ENCODE measurements at regions not wholly inside any gene's neighbourhood (a gene's known extent, or its start where the extent isn't known, plus 50 kb on each side); places are given as distances from the start of the nearest gene placed in this dataset.

DNA sequence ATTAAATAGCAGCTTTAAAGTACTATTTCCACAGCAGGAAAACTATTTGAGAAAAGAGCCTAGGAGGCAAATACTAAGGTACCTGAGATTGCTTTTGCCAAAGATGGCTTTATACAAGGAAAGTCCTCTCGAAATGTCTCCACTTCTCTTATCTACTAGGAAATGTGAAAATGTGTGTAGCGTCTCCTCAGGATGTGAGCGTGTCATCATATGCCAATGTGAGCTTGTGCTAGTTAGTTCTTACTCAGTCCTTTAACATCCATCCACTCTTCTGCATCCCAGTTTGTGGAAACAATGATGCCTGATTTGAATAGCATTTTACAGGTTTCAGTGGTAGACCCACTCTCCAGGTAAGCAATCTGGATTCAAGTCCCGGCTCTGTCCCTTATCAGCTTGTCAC, 421.0 kb downstream of the DYNC2H1 start:
- no peak for DNase-seq

DNA sequence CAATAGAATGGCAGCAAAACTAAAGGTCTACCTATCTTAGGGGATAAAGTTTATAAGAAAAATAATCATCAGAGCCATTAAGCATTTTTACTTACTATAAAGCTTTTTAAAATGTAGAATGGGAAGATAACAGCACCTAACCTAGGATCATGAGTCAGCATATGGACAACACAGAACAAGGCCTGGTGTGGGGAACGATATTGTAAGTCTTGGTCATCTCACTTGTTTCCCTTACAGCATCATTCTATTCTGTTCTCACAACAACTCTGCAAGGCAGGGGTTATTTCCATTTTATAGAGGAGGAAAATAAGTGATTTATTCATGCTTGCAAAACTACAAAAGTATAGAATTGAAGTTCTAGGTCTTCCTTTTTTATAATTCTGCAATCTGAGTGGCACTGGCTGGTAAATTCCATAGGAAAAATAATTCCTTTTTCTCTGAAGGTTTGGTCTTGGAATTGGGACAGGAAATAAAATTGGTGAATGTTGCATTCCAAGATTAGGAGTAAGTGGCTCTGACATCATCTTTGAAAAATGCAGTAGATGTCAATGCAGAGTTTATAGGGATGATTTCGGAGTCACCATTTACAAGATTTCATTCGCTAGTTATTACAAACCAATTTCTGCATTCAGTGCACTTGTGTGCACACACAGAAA, 423.0 kb downstream of the DYNC2H1 start:
- no peak for DNase-seq

DNA sequence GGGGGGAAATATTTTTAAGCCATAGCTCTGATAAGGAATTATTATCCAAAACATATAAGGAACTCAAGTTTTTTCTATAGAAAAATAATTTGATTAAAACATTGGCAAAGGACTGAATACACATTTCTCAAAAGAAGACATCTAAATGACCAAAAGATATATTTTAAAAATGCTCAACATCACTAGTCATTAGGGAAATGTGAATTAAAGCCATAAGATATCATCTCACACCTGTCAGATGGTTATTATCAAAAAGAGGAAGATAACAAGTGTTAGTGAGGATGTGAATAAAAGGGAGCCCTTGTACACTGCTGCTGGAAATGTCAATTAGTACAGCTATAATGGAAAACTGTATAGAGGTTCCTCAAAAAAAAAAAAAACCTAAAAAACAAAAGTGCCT, 425.0 kb downstream of the DYNC2H1 start:
- no peak for DNase-seq

DNA sequence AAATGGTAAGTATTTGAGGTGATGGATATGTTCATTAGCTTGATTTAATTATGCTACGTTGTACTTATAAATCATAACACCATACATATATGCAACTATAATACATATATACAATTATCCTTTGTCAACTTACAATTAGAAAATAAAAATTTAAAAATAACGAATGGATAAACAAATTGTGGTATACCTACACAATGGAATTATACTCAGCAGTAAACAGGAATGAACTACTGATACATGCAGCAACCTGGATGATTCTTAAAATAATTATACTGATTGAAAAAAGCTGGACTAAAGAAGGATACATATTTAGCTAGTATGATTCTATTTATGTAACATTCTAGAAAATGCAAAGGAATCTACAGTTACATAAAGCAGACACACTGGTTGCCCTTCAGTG, 425.7 kb downstream of the DYNC2H1 start:
- DNase-seq, result no peak

DNA sequence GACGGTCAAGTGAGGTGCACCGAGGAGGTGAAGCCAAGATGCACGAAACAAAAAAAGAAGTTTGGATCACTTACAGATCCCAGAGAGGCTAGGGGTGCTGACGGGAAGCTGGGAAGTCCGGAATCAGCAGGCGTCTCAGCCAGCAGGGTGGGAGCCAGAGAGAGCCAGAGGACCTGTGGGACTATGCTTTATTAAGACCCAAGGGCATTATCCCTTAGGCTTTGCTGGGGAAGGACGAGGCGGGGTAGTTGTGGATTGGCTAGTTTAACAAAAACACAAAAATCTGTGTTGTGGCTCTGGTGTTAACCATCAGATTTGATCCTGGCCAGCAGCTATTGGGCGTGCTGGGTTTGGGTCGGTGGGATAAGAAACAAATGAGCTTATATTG, 427.1 kb downstream of the DYNC2H1 start:
- no peak for DNase-seq

DNA sequence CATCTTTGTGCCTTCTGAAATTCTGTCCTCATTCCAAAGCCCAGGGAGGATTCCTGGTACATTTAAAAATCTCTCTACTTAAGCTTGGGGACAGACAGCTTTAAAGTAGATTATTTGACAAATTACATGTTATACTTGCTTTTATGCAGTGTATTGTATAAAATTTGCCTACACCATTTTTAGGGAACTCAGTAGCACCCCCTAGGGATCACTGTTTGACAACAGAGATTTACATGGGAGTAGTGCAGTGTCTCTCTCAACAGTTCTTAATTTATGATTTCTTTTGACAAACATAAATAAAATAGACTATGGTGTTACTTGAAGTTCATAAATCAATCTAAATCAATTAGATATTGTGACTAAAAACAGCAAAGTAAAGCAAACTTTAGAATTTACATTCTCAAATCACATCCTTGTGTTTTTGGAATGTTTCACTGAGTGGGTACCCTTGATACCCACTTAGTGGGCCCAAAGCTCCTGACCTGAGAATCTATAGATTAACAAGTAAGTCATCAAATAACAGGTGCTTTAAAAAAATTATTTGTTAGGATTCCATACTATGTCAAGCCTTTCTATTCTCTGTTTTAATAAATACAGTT, 428.8 kb downstream of the DYNC2H1 start:
- no peak for DNase-seq

DNA sequence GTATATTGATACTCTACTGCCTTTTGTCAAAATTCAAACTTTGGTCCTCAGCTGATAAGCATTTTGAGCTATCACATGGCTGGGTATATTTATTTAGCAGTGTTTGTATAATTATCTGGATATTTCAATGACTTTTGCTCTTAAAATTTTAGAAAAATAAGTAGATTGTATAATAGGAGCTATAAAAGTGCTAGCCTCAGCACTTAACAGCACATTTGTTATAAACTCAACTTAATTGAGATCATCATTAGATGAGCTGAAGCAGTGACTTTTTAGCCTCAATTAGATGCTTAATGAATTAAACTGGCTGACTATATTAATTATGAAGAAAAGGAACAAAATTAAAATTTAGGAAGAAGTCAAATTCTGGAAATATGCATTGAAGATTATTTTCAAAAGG, 429.9 kb downstream of the DYNC2H1 start:
- no peak for DNase-seq

DNA sequence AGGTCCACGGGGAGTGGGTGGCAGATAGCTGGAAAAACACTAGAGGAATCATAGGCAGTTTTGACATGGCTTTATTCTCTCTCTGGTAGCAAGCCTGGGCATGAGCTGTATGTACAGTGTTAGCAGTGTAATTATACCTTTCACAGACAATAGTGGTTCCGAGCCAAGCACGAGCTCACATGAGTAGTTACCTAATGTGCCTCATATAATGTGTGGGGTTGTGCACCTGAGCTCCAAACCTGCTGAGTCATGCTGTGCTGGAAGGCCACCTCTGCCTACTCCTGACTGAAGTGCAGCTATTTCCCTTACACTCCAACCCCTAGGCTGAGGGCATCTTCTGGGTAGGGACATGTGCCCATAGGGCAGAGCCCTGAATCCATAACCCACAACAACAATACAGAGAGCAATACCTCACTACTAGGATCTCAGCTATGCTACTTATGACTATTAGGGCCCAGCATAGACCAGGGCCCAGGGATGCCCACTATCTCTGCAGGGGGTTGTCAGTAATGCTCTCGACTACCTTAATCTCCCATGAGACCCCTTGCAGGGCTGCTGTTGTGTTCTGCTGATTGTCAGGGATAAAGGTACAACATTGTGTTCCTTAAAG, 432.1 kb downstream of the DYNC2H1 start:
- DNase-seq, result no peak

DNA sequence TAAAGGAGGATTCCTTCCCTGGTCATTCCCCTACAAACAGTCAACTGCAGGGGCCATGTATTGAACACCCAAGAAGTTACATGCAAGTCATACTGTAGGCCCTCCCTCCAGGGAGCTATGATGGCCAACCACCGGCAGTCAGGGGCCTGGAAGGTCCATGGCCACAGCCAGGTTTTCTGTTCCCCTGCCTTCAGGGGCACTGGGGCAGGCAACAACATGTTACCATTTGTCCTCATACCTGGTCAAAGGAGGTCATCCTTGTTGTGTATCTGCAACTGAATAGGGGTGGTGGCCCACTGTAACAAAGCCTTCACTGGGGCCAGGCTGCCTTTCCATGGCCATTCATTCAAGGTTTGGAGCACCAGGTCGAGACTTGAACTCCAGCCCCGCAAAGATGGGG, 433.6 kb downstream of the DYNC2H1 start:
- no peak for DNase-seq

DNA sequence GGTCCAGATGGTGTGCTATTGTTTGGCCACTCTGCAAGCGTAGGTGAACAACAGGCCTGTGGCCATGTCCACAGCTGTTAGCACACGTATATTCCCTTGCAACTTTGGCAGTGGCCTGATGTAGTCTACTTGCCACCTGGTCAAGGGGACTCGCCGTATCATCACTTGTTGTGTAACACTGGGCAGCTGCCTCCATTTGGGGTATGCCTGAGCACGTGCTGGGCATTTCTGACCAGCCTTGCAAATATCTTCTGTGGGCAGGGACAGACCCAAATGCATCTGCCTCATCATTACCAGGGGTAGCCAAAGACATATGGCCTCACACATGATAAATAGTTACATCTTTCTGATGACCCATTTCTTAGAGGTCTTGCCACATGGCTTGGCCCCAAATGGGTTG, 434.2 kb downstream of the DYNC2H1 start:
- no peak for DNase-seq

DNA sequence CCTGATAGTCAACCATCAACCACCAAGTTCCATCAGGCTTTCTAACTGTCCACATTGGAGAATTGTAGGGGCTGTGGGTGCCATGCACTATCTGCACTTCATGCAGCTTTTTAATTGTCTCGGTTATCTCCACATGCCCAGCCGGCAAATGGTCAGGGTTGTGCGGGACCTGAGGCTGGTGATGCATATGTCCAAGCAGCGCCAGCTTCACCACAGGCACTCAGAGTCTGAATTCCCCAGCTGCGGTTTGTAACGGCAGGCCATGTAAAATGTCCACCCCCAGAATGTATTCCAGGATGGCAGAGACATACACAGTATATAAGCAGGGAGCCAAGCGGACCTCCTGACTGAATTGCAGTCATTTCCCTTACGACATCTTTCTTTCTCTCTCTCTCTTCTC, 435.6 kb downstream of the DYNC2H1 start:
- DNase-seq, result no peak

DNA sequence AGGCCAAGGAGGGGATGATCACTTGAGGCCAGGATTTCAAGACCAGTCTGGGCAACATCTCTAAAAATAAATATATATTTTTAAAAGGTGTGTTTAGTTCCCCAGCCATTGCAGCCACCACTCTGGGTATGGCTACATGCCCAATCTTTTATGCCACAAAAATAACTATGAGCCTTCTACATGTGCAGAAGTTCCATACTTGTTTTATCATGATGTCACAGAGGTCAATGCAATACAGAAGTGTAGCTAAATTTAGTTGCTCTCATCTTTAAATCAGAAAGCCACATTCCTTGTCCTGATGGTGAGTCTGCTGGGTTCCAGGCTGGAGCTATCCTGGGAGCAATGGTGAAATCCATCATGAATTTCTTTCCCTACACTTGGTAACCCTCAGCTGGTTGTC, 436.3 kb downstream of the DYNC2H1 start:
- DNase-seq, result no peak

DNA sequence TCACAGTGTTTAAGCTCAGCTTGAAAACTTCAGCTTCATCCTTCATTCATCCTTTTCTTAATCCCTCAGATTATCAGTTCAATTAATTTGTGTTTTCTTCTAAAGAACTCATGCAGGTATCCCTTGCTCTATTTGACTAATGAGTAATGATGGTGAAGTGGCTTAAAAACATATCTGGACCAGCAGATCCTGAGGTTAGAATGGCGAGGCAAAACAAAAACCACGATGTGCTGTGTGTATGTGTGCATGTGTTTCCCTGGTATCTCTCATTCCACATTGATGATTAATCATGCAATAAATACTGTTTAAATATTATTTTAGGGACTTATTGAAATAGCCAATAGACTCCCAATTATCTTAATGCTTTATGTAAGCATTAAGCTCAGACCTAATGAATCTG, 437.0 kb downstream of the DYNC2H1 start:
- DNase-seq, result no peak

DNA sequence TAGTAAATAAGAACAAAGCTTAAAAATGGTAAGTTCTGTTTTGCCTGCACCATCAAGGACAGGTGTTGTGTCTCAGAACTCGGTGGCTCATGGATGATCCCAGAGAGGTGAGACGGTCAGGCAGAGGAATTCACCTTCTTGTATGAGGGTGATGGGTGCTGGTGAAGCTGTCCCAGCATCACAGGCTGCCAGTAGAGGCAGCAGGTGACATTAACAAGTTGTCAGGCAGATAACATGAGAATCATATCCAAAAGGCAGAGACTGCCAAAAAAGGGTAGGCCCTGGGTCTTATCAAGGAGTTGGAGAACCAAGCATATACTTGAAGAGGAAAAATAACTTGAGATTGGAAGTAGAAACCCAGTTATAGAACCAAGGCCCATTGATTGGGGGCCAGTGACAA, 437.8 kb downstream of the DYNC2H1 start:
- DNase-seq, result no peak

DNA sequence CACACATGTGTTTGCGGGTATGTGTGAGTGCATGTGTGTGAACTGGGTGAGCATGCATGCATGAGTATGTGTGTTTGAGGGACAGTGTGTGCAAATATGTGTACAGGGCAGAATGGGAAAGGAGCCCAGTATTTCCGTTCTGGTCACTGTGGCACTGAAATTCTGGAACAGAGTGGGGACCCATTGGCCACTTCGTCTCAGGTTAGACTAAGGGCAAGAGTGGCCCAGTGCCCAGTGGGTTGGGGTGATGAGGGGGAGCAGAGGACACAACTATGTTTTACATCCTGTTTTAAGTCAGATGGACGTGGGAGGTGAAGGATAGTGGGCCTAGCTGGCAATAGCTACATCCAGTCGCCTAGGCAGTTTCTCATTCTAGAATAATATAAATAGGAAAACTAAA, 438.5 kb downstream of the DYNC2H1 start:
- no peak for DNase-seq

DNA sequence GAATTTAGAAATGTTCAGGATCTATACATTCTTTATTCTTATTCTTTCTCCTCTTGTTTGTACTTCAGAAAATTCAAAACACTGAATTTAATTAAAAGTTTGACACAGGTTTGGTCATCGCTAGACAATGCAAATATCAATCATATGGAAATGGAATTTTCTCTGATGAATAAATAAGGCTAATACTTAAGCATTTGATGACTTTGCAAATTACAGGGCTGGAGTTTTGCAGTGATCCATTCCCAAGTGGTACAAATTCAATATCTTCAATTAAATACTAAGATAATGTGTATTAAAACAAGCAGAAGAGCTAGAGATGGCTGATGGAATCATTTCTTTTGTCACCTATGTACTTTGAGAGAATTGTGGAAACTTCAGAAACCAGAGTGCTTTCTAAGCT, 439.6 kb downstream of the DYNC2H1 start:
- no peak for DNase-seq

DNA sequence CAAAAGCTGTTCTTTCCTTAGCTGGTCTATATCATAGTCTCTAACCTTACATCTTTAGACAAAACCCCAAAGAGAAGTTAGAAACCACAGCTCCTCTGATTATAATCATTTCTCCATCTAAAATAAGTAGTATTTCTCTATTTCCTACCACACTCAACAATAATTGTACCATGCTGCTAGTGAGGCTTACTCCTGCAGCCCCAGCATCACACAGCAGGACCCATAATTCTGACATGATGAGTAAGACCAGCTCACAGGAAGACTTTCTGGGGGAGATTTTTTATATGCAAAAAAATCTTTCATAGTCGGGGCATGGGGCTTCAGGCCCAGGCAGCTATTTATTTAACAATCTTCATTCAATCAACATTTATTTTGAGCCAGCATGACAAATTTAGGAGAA, 441.6 kb downstream of the DYNC2H1 start:
- DNase-seq, result no peak

DNA sequence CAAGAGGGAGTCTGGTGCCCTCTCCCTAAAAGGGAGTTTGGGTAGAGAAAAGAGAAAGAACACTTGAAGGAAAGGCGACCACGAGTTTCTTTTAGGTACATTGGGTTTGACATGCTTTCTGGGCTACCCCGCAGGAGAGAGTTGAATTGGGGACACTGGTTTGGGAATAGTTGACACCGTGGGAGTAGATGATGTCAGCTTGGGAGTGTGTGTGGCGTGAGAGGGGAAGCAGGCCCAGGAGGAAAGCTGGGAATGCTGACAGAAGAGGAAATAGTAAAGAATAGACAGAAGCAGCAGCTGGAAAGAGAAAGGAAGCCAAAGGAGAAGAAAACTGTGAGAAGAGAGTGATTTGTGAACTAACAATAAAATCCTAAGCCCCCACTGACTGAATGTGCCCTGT, 442.9 kb downstream of the DYNC2H1 start:
- no peak for DNase-seq

DNA sequence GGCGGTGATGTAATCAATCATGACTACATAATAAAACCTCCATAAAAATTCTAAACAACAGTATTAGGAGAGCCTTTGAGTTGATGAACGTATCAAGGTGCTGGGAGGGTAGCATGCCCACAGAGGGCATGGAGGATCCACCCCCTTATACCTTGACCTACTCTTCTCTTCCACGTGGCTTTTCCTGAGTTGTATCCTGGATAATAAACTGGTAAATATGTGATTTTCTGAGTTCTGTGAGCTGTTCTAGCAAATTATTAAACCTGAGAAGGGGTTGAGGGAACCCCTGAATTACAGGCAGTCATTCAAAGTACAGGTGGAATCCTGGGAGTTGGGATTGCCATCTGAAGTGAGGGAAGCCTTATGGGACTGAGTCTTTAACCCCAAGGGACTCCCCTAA, 446.9 kb downstream of the DYNC2H1 start:
- no peak for DNase-seq

DNA sequence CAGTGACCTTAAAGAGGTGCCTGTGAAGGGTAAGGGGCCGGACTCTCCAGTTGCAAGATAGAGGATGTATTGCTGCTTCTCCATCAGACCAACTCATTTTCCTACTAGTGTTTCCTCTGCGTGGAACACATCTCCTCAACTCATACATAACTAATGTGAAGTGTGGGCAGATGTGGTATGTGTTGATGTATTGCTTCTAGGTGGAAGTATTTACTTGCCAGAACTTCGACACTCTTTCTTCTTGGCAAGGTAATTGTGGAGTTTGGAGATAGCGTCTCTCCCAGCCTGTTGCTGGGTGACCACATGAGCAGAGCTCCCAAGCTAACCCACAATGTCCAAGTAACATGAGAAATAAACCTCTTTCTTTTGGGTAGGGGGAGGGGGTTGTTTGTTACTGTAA, 456.9 kb downstream of the DYNC2H1 start:
- no peak for DNase-seq

DNA sequence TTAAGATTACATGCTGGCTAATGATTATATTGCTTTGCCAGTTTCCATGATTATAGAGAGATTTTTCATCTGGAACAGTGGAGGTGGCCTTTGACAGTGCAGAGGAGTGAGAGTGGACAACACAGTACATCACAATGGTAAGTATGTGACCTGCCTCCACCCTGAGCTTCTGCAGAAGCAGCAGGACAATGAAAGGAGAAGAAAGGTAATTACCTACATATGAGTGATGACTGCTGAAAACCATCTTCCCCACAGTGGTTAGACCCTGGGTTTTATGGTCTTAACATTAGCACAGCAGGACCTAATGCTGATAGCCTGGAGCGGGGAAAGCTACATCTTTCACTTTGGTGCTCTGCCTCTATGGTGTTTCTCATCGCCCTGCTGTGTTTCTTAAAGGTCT, 454.7 kb upstream of the DDI1 start:
- DNase-seq, result no peak

DNA sequence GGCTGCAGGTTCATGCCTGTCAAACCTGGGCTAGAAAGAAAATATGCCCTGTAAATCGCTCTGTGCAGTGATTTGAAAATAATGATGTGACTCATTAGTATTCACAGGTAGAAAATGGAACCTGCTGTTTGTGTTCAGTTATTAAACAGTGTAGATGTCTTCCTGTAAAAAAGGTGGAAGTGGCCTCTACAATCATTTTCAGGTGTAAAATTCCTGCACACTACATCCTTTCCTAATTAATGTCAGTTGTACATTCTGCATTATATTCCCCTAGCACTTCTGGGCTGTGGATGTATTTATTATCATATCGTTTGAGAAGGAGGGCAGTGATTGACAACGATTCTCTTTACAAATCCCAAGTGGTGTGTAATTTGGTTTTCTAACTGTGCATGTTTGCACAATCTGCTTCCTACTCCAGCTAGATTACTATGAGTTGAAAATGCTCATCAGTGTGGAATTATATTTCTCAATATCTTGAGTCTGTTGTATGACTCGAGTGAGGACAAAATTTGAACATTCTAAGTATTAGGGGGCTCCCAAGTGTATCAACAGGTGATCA, 454.0 kb upstream of the DDI1 start:
- DNase-seq, result no peak

DNA sequence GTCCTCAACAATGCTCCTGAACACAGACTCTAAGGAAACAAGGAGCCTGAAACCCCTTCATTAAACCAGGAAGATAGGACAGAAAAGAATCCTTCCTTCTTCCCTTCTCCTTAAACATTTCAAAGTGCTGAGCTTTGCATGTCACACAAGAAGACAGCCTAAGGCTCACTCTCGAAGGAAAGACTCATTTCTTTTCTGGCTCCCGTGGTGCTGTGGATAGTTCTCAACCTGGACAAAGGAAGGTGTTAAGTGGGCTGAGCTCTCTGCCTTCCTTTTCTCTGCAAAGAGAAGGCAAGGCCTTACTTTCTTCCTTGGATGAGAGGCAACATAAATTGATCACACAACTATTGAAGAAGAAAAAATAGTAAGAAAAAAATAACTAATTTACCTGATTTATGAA, 452.4 kb upstream of the DDI1 start:
- no peak for DNase-seq

DNA sequence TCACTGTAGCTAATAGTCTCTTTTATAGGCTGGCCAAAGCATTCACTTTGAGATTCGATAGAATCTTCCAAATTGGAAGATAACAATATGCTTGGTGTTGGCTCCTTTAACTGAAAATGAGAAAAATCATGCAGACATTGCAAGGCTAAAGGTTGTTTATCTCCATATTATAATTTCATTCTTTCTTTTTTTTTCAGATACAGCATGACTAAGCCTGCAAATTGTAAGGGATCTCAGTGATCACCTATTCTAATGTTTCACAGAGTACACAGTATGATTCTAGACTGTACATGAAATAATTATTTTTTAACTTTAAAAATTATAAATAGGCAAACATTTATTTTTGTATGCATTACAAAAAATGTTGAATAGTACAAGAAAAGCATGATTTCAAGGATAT, 451.7 kb upstream of the DDI1 start:
- no peak for DNase-seq

DNA sequence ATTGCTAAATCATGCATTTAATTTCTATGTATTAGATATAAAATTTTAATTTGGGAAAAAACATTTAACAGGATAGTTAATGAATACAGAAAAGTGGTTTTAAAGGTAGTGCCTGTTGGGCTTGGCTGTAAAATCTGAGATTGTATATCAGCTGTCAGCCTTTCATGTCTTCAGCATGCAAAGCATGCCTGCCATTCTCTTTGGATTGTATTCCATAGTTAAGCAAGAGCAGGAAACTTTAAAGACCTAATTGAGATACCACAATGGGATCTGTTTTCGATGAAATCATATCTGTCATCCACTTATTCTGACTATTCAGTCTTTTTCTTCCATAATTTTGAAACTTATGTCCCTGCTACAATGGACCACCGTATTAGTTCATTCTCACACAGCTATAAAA, 451.0 kb upstream of the DDI1 start:
- DNase-seq, result no peak
